ENCODE measurements at regions not wholly inside any gene's neighbourhood (a gene's known extent, or its start where the extent isn't known, plus 50 kb on each side); places are given as distances from the start of the nearest gene placed in this dataset.
"Not testable (repeated sequence)": the region's sequence is repeated elsewhere in the genome, so short reads cannot be mapped to it uniquely, and the experiment has no call there.

DNA sequence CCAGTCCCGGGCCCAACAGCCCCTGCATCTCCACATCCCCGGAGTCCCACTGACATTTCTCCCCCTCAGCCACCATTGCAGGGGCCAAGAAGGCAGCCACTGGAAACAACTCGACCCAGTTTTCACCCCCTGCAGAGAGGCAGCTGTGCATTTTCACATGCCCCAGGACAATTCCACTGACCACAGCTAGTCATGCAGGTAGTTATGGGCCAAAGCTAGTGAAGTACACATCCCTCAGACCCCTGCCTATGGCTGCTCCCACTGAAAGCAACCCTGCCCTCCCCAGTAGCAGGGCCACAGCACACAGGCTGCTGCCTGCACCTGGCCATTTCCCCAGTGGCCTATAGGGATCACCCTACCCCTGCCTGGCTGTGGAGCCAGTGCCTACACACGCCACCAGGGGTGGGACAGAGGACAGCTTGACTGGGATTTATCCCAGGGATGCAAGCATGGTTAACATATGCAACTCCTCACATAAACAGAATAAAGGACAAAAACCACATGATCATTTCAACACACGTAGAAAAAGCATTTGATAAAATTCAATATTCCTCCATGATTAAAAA, 154.0 kb downstream of the NDUFA12 start:
- DNase-seq (ENCODE audit: low read depth in 1 of 2, low spot score in 1 of 2) = no peak
- TF ChIP-seq JUND (IDR thresholded peaks at IDR 0.05; ENCODE audit: low read depth) = no peak
- in situ Hi-C loops (cut with HindIII; ENCODE audit: low pct_unique_long_range_greater_than_20kb, low sequenced_read_pairs) = no loop called here

DNA sequence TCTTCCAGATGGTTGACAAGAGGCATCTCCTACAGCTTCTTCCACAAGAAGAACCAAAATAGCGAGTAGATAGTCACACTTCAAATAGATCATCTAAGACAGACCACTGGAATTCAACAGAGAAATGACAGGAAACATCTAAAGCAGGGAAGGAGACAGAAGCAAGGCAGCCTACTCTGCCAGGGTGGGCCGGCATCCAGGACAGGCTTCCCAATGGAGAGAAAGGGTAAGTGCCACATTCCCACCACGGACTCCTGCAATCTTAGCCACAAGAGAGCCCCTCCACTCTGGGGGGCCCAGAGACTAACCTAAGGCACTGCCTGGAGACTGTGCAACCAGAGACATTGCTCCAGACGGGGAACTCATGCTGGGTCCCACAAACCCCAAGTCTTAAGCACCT, 154.5 kb downstream of the NDUFA12 start:
- in situ Hi-C loops (cut with HindIII; ENCODE audit: low pct_unique_long_range_greater_than_20kb, low sequenced_read_pairs) = no loop called here
- DNase-seq (ENCODE audit: low read depth in 1 of 2, low spot score in 1 of 2) = no peak
- TF ChIP-seq JUND (IDR thresholded peaks at IDR 0.05; ENCODE audit: low read depth) = no peak

DNA sequence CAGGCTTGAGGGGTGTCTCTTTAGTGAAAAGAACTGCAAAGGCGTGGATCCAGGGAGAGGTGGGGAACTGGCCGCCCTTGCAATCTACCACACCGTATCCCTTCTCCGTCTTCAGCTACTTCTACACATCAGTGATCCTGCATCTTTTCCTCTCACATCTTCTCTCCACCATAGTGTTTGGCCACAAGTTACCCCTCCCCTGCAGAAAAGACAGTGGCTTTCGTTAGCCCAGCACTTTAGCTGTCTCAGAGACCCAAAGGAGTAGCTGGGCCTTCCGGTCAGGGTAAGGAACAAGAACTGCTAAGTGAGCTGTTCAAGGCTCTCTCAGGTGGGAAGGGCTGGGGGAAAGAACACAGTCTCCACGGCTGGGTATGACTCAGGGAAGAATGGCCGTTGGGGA, 158.4 kb downstream of the NDUFA12 start:
- in situ Hi-C loops (cut with HindIII; ENCODE audit: low pct_unique_long_range_greater_than_20kb, low sequenced_read_pairs) = no loop called here
- DNase-seq (ENCODE audit: low read depth in 1 of 2, low spot score in 1 of 2) = no peak
- no peak for TF ChIP-seq JUND (IDR thresholded peaks at IDR 0.05; ENCODE audit: low read depth)

DNA sequence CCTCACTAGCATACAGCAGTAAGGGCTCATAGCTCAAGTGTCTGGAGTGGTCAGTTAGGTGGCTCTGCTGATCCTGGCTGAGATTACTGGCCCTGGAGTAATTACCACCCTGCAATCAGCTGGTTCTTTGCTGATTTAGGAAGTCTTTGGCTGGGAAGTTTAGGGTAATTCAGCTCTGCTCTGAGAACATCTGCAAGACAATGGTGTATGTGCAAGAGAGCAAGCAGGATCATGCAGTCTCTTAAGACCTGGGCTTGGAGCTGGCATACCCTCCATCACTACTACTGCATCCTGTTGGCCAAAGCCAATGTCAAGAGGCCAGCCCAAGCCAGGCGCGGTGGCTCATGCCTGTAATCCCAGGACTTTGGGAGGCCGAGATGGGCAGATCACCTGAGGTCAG, 159.0 kb downstream of the NDUFA12 start:
- in situ Hi-C loops (cut with HindIII; ENCODE audit: low pct_unique_long_range_greater_than_20kb, low sequenced_read_pairs) = no loop called here
- no peak for TF ChIP-seq JUND (IDR thresholded peaks at IDR 0.05; ENCODE audit: low read depth)
- DNase-seq (ENCODE audit: low read depth in 1 of 2, low spot score in 1 of 2) = no peak

DNA sequence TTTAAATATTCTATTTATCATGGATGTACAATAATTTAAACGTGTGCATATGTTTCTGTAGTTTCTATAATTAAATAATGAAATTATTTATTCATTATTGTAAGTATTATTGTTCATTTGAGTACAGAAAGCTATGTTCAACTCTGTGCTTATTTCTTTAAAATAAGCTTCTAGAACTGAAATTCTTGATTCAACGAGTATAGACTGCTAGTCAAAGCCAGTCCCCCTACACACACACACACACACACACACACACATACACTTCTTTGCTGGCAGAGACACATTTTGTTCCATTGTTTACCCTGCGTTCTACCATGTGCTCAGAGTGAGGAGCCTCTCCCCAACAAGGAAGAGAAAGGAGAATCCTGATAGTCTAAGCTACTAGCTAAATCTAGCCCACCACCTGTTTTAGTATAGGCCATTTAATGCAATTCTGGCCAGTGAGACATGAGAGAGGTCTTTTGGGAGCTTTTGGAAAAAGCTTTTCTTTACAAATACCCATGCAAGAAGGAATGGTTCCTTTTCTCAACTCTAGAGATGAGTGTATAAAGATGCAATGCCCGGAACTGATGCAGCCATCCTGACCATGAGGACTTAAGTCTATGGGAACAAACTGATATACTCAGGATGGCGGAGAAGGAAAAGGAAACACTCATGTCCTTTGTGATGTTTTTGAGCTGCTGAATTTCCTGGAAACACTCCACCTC, 161.4 kb downstream of the NDUFA12 start:
- no peak for TF ChIP-seq JUND (IDR thresholded peaks at IDR 0.05; ENCODE audit: low read depth)
- no peak for DNase-seq (ENCODE audit: low read depth in 1 of 2, low spot score in 1 of 2)
- in situ Hi-C loops (cut with HindIII; ENCODE audit: low pct_unique_long_range_greater_than_20kb, low sequenced_read_pairs) = no loop called here

DNA sequence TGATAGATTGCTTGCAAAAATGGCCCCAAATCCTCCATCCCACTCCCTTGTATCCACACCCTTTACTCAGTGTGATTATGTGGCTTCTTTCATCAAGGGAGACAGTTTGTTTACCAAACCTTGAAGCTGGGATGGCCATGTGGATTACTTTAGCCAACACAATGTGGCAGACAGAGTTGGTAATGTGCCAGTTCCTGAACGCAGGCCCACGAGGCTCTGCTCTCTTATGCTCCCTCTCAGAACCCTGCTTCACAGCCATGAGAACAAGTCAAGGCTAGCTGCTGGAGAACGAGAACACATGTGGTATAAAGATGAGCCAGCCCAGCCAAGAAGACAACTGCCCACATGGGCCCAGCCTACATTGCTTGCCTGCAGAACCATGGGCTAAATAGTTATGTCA, 162.3 kb downstream of the NDUFA12 start:
- in situ Hi-C loops (cut with HindIII; ENCODE audit: low pct_unique_long_range_greater_than_20kb, low sequenced_read_pairs) = no loop called here
- TF ChIP-seq JUND (IDR thresholded peaks at IDR 0.05; ENCODE audit: low read depth) = no peak
- no peak for DNase-seq (ENCODE audit: low read depth in 1 of 2, low spot score in 1 of 2)

DNA sequence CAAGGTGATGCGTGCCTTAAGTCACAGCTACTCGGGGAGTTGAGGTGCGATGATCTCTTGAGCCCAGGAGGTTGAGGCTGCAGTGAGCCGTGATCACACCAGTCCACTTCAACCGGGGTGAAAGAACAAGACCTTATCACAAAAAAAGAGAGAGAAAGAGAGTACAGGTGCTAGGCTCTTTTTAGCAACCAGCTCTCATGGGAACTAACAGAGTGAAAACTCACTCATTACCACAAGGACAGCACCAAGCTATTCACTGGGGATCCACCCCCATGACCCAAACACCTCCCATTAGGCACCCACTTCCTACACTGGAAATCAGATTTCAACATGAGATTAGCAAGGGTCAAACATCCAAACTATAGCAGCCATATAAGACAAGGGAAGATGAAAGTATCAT, 164.2 kb downstream of the NDUFA12 start:
- in situ Hi-C loops (cut with HindIII; ENCODE audit: low pct_unique_long_range_greater_than_20kb, low sequenced_read_pairs) = no loop called here
- no peak for DNase-seq (ENCODE audit: low read depth in 1 of 2, low spot score in 1 of 2)
- no peak for TF ChIP-seq JUND (IDR thresholded peaks at IDR 0.05; ENCODE audit: low read depth)

DNA sequence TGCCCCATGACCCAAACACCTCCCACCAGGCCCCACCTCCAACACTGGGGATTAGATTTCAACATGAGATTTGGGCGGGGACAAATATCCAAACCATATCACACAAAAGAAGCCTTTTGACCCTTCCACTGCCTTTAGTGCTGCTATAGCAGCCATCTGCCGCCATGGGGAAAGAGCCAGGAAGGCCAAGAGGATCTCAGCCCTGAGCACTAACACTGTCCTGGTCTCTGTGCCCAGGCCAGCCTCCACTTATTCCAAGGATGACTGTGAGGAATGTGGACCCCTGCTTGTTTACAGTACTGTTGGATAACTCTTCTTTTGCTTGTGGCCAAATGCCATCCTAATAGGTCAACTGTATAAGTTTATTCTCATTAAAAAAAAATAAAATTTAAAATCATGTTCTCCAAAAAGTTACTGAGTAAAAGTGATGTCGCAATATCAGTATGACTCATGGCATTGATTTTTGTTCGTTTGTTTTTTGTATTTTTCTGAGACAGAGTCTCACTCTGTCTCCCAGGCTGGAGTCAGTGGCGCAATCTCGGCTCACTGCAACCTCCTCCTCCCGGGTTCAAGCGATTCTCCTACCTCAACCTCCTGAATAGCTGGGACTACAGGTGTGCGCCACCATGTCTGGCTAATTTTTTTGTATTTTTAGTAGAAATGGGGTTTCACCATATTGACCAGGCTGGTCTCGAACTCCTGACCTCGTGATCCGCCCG, 166.4 kb downstream of the NDUFA12 start:
- in situ Hi-C loops (cut with HindIII; ENCODE audit: low pct_unique_long_range_greater_than_20kb, low sequenced_read_pairs); DNase-seq (ENCODE audit: low read depth in 1 of 2, low spot score in 1 of 2): not testable (repeated sequence)

DNA sequence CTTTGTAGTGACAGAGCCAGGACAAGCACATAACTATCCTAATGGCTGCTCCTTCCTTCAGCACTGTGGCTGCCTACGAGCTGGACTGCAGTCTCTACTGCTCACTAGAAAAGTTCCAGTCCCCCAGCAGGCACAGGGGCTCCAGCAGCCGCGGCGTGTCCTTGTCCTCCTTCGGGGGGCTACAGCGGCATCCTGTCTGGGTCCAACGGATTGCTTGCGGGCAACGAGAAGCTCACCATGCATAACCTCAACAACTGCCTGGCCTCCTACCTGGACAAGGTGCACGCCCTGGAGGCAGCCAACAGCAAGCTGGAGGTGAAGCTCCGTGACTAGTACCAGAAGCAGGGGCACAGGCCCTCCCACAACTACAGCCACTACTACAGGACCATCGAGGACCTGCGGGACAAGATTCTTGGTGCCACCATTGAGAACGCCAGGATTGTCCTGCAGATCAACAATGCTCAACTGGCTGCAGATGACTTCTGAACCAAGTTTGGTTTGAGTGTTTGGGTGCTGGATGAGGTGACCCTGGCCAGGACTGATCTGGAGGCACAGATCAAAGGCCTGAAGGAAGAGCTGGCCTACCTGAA, 169.4 kb downstream of the NDUFA12 start:
- in situ Hi-C loops (cut with HindIII; ENCODE audit: low pct_unique_long_range_greater_than_20kb, low sequenced_read_pairs) = no loop called here
- no peak for TF ChIP-seq JUND (IDR thresholded peaks at IDR 0.05; ENCODE audit: low read depth)

DNA sequence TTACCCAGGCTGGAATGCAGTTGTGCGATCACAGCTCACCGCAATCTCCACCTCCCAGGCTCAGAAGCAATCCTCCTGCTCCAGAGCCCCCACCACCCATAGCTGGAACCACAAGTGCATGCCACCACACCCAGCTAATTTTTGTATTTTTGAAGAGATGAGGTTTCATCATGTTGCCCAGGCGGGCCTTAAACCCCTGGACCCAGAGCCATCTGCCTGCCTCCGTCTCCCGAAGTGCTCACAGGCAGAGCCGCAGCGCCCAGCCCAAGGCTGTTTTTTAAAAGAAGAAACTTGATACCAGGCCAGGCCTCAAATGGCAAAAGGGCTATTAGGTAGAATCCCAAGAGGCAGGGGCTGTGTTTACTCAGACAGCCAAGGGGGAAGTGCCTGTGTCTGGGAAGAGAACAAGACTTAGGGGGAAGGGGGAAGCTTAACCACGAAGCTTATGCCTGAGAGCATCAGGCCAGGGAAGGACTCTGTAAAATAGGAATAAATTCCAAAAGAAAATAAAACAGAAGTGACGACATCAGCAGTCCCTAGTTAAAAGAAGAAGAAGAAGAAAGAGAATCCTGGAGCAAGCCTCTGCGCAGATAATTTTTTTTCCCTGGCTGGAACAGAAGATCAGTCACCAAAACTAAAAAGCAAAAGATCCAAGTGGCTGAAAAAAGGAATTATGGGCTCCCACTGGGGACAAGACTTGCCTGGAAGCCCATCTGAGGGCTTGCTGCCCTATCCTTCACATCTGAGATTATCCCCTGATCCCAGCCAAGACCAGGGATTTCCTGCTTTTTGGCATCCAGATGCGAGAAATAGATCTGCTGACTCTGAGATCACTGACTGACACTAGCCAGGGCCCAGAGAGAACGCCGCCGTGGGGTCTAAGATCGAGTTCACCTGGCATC, 170.5 kb downstream of the NDUFA12 start:
- no peak for TF ChIP-seq JUND (IDR thresholded peaks at IDR 0.05; ENCODE audit: low read depth)
- DNase-seq (ENCODE audit: low read depth in 1 of 2, low spot score in 1 of 2) = no peak

More for the DNA sequence above, 169.4 kb downstream of the NDUFA12 start:
- no peak for DNase-seq (ENCODE audit: low read depth in 1 of 2, low spot score in 1 of 2)

DNA sequence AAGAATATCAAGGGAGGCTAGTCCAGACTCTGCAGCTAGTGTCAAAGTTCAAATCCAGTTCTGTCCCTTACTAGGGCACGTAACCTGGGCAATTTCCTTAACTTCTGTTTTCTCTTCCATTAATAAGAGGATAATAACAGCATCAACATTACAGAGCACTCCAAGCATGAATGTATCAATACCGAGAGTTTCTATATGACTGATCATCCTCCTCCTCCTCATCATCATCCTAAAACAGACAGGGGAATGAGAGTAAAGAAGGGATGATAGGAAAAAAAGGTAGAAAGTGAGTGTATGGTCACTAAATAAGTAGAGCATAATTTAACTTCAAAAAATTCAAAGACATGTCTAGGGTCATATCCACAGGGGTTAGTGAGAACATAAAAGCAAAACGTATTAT, 171.4 kb downstream of the NDUFA12 start:
- DNase-seq (ENCODE audit: low read depth in 1 of 2, low spot score in 1 of 2) = no peak
- in situ Hi-C loops (cut with HindIII; ENCODE audit: low pct_unique_long_range_greater_than_20kb, low sequenced_read_pairs) = no loop called here
- no peak for TF ChIP-seq JUND (IDR thresholded peaks at IDR 0.05; ENCODE audit: low read depth)

More for the DNA sequence above, 170.5 kb downstream of the NDUFA12 start:
- in situ Hi-C loops (cut with HindIII; ENCODE audit: low pct_unique_long_range_greater_than_20kb, low sequenced_read_pairs) = no loop called here

DNA sequence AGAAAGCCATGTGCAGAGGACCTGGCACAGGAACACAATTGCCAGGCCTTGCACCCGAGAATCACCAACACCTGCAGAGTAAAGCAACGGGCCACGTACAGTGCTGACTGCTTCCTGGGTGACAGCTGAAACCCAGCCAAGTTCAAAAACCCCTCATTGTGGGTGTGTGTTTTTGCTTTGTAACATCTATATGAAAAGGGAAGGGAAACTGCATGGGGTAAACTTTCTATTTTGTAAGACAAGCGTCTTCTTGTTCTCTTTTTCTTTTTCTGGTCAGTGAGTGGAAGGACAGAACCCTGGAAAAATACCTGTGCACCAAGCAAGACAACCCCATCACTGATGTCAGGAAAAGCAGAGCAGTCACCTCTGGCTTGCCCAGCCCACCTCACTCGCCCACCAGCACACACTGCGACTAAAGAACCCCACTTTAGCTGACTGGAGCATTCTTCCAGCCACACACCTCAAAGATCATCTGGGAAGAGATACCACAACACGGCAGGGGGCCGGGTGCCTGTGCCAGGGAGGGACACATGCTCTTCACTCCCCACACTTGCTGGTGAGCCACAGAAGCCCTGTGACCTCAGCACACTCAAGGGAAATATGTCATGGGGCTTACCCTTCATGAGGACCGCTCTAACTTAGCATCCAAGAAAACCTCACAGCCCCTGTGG, 172.3 kb downstream of the NDUFA12 start:
- in situ Hi-C loops (cut with HindIII; ENCODE audit: low pct_unique_long_range_greater_than_20kb, low sequenced_read_pairs) = no loop called here
- DNase-seq (ENCODE audit: low read depth in 1 of 2, low spot score in 1 of 2) = no peak
- no peak for TF ChIP-seq JUND (IDR thresholded peaks at IDR 0.05; ENCODE audit: low read depth)

All from T47D (cell line).